Activated B cell treated with CpG ODN at 0.5 μM for 24 hours (primary cell): ENCODE measurements at regions not wholly inside any gene's neighbourhood (a gene's known extent, or its start where the extent isn't known, plus 50 kb on each side); places are given as distances from the start of the nearest gene placed in this dataset.

ENCODE experiments used
- ATAC-seq: fragments of 200-7000 bp; cut with Tn5 transposase; one replicate; pipeline ENCODE4 v1.10.0; 2021; ENCODE audit warnings: low read depth, mild to moderate bottlenecking, moderate library complexity
- CTCF ChIA-PET: fragments of 350-600 bp; sonication (Branson Sonifier 250); formaldehyde crosslinking; loops from one replicate; lab custom pipeline; 2021; ENCODE audit warnings: antibody characterized with exemption; lab: Charles Lee
- POLR2A ChIA-PET: fragments of 350-600 bp; sonication (Branson Sonifier 250); formaldehyde crosslinking; loops from one replicate; lab custom pipeline; 2021; ENCODE audit warnings: antibody characterized with exemption; lab: Charles Lee
- DNase-seq: peaks from one replicate; pipeline ENCODE4 v3.0.0; 2022
- H3K27ac Mint-ChIP-seq: one replicate; pipeline ENCODE4 v1.8.0; 2020; ENCODE audit warnings: mixed read lengths
- H3K27me3 Mint-ChIP-seq: one replicate; pipeline ENCODE4 v1.8.0; 2021; ENCODE audit warnings: mixed read lengths
- H3K36me3 Mint-ChIP-seq: one replicate; pipeline ENCODE4 v1.8.0; 2021; ENCODE audit warnings: low read depth, mixed read lengths
- H3K4me1 Mint-ChIP-seq: one replicate; pipeline ENCODE4 v1.8.0; 2021; ENCODE audit warnings: mixed read lengths
- H3K4me3 Mint-ChIP-seq: one replicate; pipeline ENCODE4 v1.8.0; 2020; ENCODE audit warnings: mild to moderate bottlenecking, mixed read lengths
- H3K9me3 Mint-ChIP-seq: one replicate; pipeline ENCODE4 v1.8.0; 2020; ENCODE audit warnings: mixed read lengths
- CTCF ChIP-seq: fragments of 200-600 bp; IDR thresholded peaks from one replicate; pipeline ENCODE4 v1.8.0; 2022; ENCODE audit warnings: antibody characterized with exemption, mild to moderate bottlenecking
- intact Hi-C: fragments of 100-400 bp; cut with micrococcal nuclease; formaldehyde crosslinking; loops from one replicate; pipeline ENCODE4 v1.15.1; 2024

- intact Hi-C loops, result no loop called here
- H3K27ac Mint-ChIP-seq, result no peak overlapping the region
- ChIA-PET CTCF (no interaction called here), POLR2A (no interaction called here)
- H3K27me3 Mint-ChIP-seq, result no peaks in the 10 kb centered on the region
- no peaks in the 10 kb centered on the region for H3K36me3 Mint-ChIP-seq
- ATAC-seq, result no peak
- H3K4me1 Mint-ChIP-seq, result no peaks in the 10 kb centered on the region
- H3K4me3 Mint-ChIP-seq, result no peak overlapping the region
- no peak for TF ChIP-seq CTCF
- DNase-seq, result no peak
- peaks cover 3% of the 10 kb centered on the region for H3K9me3 Mint-ChIP-seq
These were observed 371.3 kb downstream of the DMRT2 start for GRCh38 chr9:1421436-1421835.

- no peak for TF ChIP-seq CTCF
These were observed 377.7 kb downstream of the DMRT2 start for GRCh38 chr9:1427875-1428274.

GRCh38 chr9:1429297-1429696 is 379.1 kb downstream of the DMRT2 start:
- ATAC-seq, result no peak
- intact Hi-C loops, result no loop called here
- Mint-ChIP-seq H3K9me3 (peaks cover 3% of the 10 kb centered on the region), H3K4me1 (no peaks in the 10 kb centered on the region), H3K36me3 (no peaks in the 10 kb centered on the region), H3K27me3 (no peaks in the 10 kb centered on the region), H3K27ac (no peak overlapping the region), H3K4me3 (no peak overlapping the region)
- CTCF ChIA-PET, result no interaction called here
- POLR2A ChIA-PET, result no interaction called here
- no peak for TF ChIP-seq CTCF
- no peak for DNase-seq

More at GRCh38 chr9:1427875-1428274, 377.7 kb downstream of the DMRT2 start:
- intact Hi-C loops, result no loop called here
- no peaks in the 10 kb centered on the region for H3K4me1 Mint-ChIP-seq
- H3K27ac Mint-ChIP-seq, result no peak overlapping the region
- peaks cover 3% of the 10 kb centered on the region for H3K9me3 Mint-ChIP-seq
- POLR2A ChIA-PET, result no interaction called here
- CTCF ChIA-PET, result no interaction called here
- ATAC-seq, result no peak
- no peaks in the 10 kb centered on the region for H3K36me3 Mint-ChIP-seq
- no peaks in the 10 kb centered on the region for H3K27me3 Mint-ChIP-seq
- no peak overlapping the region for H3K4me3 Mint-ChIP-seq
- DNase-seq, result no peak

GRCh38 chr9:1431461-1431860 is 381.3 kb downstream of the DMRT2 start:
- ChIA-PET POLR2A (no interaction called here), CTCF (no interaction called here)
- DNase-seq (no peak), ATAC-seq (no peak)
- Mint-ChIP-seq H3K9me3 (no peaks in the 10 kb centered on the region), H3K27me3 (no peaks in the 10 kb centered on the region), H3K4me1 (no peaks in the 10 kb centered on the region), H3K4me3 (no peak overlapping the region), H3K36me3 (no peaks in the 10 kb centered on the region), H3K27ac (no peak overlapping the region)
- no peak for TF ChIP-seq CTCF
- intact Hi-C loops, result no loop called here

DNA sequence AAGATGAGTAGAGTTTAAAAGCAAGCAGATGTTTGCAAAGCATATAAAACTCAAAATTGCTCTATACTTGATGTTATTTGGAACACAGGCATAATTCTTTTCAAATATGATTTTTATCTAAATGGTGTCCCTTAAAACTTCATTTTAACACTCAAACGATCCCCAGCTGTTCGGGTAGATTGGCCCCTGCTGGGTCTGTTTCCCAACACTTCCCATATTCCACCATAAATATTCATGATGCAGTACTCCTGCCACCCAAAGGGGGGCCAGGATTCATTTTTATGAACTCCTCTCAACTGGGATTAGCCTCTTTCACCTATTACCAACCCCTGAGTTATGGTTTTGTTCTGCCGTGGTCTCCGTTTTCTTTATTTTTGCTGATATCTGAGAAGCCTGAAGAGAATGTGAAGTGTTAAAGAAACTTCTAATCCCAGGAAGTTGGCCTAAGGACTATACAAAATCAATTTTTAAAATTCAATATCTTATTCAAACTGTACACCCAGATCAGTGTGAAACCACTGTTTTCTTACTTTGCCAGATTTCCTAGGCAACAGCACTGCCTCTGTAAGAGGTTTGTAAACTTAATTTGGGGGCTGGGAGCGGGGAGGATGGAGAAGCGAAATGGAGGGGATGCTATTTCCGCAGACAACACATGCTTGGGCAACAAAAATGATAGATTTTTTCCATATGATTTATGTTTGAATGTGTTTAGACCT is 384.1 kb downstream of the DMRT2 start:
- intact Hi-C loops, result no loop called here
- H3K27me3 Mint-ChIP-seq, result no peaks in the 10 kb centered on the region
- ChIA-PET CTCF (no interaction called here), POLR2A (no interaction called here)
- DNase-seq (no peak), ATAC-seq (no peak)
- H3K36me3 Mint-ChIP-seq, result no peaks in the 10 kb centered on the region
- no peak overlapping the region for H3K4me3 Mint-ChIP-seq
- H3K4me1 Mint-ChIP-seq, result no peaks in the 10 kb centered on the region
- H3K27ac Mint-ChIP-seq, result no peak overlapping the region
- TF ChIP-seq CTCF, result no peak
- no peaks in the 10 kb centered on the region for H3K9me3 Mint-ChIP-seq
